ENCODE measurements at regions not wholly inside any gene's neighbourhood (a gene's known extent, or its start where the extent isn't known, plus 50 kb on each side); places are given as distances from the start of the nearest gene placed in this dataset.
A peak's percentile ranks its signal among the peaks of the same experiment; 100 is the strongest.

- TF ChIP-seq, protein P1, sequence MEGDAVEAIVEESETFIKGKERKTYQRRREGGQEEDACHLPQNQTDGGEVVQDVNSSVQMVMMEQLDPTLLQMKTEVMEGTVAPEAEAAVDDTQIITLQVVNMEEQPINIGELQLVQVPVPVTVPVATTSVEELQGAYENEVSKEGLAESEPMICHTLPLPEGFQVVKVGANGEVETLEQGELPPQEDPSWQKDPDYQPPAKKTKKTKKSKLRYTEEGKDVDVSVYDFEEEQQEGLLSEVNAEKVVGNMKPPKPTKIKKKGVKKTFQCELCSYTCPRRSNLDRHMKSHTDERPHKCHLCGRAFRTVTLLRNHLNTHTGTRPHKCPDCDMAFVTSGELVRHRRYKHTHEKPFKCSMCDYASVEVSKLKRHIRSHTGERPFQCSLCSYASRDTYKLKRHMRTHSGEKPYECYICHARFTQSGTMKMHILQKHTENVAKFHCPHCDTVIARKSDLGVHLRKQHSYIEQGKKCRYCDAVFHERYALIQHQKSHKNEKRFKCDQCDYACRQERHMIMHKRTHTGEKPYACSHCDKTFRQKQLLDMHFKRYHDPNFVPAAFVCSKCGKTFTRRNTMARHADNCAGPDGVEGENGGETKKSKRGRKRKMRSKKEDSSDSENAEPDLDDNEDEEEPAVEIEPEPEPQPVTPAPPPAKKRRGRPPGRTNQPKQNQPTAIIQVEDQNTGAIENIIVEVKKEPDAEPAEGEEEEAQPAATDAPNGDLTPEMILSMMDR (IDR thresholded peaks at IDR 0.05; ENCODE audit: low read depth, low read length, missing control alignments): no peak
- DNase-seq (ENCODE audit: extremely low read depth, low read depth): no peak
- H3K4me3 ChIP-seq (replicated peaks; ENCODE audit: low read depth, low read length): no peak overlapping the region
These were observed 251.7 kb upstream of the GNAI1 start for GRCh38 chr7:79882922-79883321.

DNA sequence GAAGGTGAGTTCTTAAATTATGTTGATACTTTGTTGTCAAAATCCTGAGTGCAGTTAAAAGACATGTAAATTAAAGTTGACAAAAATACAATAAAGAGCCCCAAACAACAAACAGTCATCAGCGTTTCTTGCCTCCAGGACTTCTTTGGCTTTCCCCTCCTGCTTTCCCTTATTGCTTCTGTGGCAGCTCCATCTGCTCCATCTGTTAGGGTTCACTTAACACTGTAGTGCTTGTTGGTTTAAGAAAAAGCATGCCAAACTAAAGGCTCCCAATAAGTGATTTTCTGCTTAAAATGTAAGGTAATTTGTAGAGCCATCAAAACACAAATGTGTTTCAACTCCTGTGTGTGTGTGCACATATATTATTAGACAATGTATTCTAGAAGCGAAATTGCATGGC is 254.3 kb upstream of the GNAI1 start:
- no peak for DNase-seq (ENCODE audit: extremely low read depth, low read depth)

GRCh38 chr7:79877874-79878465 is 256.7 kb upstream of the GNAI1 start:
- TF ChIP-seq, protein P1 (IDR thresholded peaks at IDR 0.05; ENCODE audit: low read depth, low read length, missing control alignments): no peak
- H3K4me3 ChIP-seq (replicated peaks; ENCODE audit: low read depth, low read length): no peak overlapping the region
- DNase-seq (ENCODE audit: extremely low read depth, low read depth): no peak

More for the DNA sequence above, 254.3 kb upstream of the GNAI1 start:
- H3K4me3 ChIP-seq (replicated peaks; ENCODE audit: low read depth, low read length): no peak overlapping the region
- TF ChIP-seq, protein P1 (IDR thresholded peaks at IDR 0.05; ENCODE audit: low read depth, low read length, missing control alignments): no peak

- TF ChIP-seq, protein P1 (IDR thresholded peaks at IDR 0.05; ENCODE audit: low read depth, low read length, missing control alignments): no peak
- DNase-seq (ENCODE audit: extremely low read depth, low read depth): peak; percentile 67
- no peak overlapping the region for H3K4me3 ChIP-seq (replicated peaks; ENCODE audit: low read depth, low read length)
These were observed 257.8 kb upstream of the GNAI1 start for GRCh38 chr7:79876848-79877252.

GRCh38 chr7:79874797-79875196 is 259.8 kb upstream of the GNAI1 start:
- no peak overlapping the region for H3K4me3 ChIP-seq (replicated peaks; ENCODE audit: low read depth, low read length)
- TF ChIP-seq, protein P1 (IDR thresholded peaks at IDR 0.05; ENCODE audit: low read depth, low read length, missing control alignments): no peak
- no peak for DNase-seq (ENCODE audit: extremely low read depth, low read depth)

DNA sequence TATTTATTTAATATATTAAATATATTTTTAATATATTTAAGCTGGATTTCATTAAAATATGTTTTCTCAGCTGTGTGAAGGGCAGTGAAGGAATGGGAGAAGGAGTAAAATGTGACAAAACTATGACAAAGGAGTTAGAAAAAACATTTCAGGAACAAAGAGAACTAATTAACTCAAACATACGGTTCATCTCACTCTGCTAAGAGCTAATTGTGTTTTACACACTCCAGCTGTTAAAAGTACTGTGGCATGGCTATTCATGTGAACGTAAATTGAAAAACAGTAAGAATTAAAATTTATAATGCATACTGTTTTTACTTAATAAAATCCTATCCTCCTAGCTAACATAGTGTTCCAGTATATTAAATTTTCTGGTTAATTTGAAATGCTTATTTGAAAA is 262.5 kb upstream of the GNAI1 start:
- TF ChIP-seq, protein P1 (IDR thresholded peaks at IDR 0.05; ENCODE audit: low read depth, low read length, missing control alignments): no peak
- H3K4me3 ChIP-seq (replicated peaks; ENCODE audit: low read depth, low read length): no peak overlapping the region
- no peak for DNase-seq (ENCODE audit: extremely low read depth, low read depth)

DNA sequence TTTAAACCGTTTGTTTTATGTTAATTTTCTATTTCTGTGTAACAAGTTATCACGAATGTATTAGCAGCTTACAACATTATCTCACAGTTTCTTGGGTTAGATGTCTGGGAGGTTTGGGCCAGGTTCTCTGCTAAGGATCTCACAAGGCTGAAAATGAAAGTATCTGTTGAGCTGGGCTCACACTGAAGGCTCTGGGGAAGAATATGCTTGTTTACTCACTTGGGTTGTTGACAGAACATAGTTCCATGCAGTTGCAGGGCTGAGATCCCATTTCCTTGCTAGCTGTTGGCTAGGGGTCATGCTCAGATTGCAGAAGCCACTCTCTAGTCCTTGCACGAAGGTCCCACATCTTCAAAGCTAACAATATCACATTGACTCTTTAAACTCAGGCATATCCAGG is 266.6 kb upstream of the GNAI1 start:
- TF ChIP-seq, protein P1 (IDR thresholded peaks at IDR 0.05; ENCODE audit: low read depth, low read length, missing control alignments): no peak
- H3K4me3 ChIP-seq (replicated peaks; ENCODE audit: low read depth, low read length): no peak overlapping the region
- no peak for DNase-seq (ENCODE audit: extremely low read depth, low read depth)
